ENCODE measurements at regions not wholly inside any gene's neighbourhood (a gene's known extent, or its start where the extent isn't known, plus 50 kb on each side); places are given as distances from the start of the nearest gene placed in this dataset.

- WGBS (ENCODE audit: insufficient coverage): 100% methylated on average over 3 of the region's 6 CpGs
- no peak overlapping the region for H3K4me3 Mint-ChIP-seq
- H3K4me1 Mint-ChIP-seq: no peaks in the 10 kb centered on the region
- no peak overlapping the region for H3K27ac Mint-ChIP-seq
- H3K9ac ChIP-seq (ENCODE audit: insufficient read depth, low read length, poor library complexity, severe bottlenecking): no peak overlapping the region
- intact Hi-C loops (cut with micrococcal nuclease): no loop called here
- H3K9me3 Mint-ChIP-seq: peaks cover 0 to 10% (median 0%) of the 10 kb centered on the region in 7 donors
- no peak overlapping the region for H3K27ac ChIP-seq (ENCODE audit: low read depth in 1 of 2, low read length in 2 of 2)
- H3K27me3 Mint-ChIP-seq (ENCODE audit: low read depth in 3 of 3): no peaks in the 10 kb centered on the region
- no peaks in the 10 kb centered on the region for H3K27me3 ChIP-seq (ENCODE audit: control insufficient read depth in 2 of 2, insufficient read depth in 2 of 2, low read length in 2 of 2)
- no peak overlapping the region for H3K4me3 ChIP-seq (replicated peaks in 1 of 3; ENCODE audit: low read depth in 2 of 3, low read length in 3 of 3)
- no peaks in the 10 kb centered on the region for H3K79me2 ChIP-seq (ENCODE audit: insufficient read depth, low read length)
- TF ChIP-seq, protein P1, sequence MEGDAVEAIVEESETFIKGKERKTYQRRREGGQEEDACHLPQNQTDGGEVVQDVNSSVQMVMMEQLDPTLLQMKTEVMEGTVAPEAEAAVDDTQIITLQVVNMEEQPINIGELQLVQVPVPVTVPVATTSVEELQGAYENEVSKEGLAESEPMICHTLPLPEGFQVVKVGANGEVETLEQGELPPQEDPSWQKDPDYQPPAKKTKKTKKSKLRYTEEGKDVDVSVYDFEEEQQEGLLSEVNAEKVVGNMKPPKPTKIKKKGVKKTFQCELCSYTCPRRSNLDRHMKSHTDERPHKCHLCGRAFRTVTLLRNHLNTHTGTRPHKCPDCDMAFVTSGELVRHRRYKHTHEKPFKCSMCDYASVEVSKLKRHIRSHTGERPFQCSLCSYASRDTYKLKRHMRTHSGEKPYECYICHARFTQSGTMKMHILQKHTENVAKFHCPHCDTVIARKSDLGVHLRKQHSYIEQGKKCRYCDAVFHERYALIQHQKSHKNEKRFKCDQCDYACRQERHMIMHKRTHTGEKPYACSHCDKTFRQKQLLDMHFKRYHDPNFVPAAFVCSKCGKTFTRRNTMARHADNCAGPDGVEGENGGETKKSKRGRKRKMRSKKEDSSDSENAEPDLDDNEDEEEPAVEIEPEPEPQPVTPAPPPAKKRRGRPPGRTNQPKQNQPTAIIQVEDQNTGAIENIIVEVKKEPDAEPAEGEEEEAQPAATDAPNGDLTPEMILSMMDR (IDR thresholded peaks at IDR 0.05): no peak
- no peak for DNase-seq
- no peak overlapping the region for H3K4me2 ChIP-seq (replicated peaks; ENCODE audit: extremely low read depth, low read length, poor library complexity, severe bottlenecking)
- no peaks in the 10 kb centered on the region for H3K4me1 ChIP-seq (ENCODE audit: control insufficient read depth in 1 of 2, insufficient read depth in 2 of 2, low read length in 2 of 2)
- H2AFZ ChIP-seq (ENCODE audit: insufficient read depth, low read depth, low read length, poor library complexity, severe bottlenecking): no peak overlapping the region
- H3K36me3 ChIP-seq (replicated peaks in 1 of 2; ENCODE audit: control insufficient read depth in 1 of 2, insufficient read depth in 2 of 2, low read length in 2 of 2): no peaks in the 10 kb centered on the region
- no peaks in the 10 kb centered on the region for H3K36me3 Mint-ChIP-seq
- no peaks in the 10 kb centered on the region for H4K20me1 ChIP-seq (ENCODE audit: insufficient read depth, low read length)
- peaks cover 0 to 3% of the 10 kb centered on the region in 2 donors for H3K9me3 ChIP-seq (replicated peaks in 1 of 2; ENCODE audit: control insufficient read depth in 1 of 2, insufficient read depth in 1 of 2, low read length in 2 of 2)
These were observed 489.8 kb downstream of the PABPC4L start for GRCh38 chr4:133711817-133712216.

- DNase-seq: no peak
- H3K9ac ChIP-seq (ENCODE audit: insufficient read depth, low read length, poor library complexity, severe bottlenecking): no peak overlapping the region
- WGBS (ENCODE audit: insufficient coverage): no CpG with 5 or more reads among the region's 2 CpGs
- H3K36me3 Mint-ChIP-seq: no peaks in the 10 kb centered on the region
- peaks cover 0 to 5% of the 10 kb centered on the region in 2 donors for H3K9me3 ChIP-seq (replicated peaks in 1 of 2; ENCODE audit: control insufficient read depth in 1 of 2, insufficient read depth in 1 of 2, low read length in 2 of 2)
- no peak overlapping the region for H3K4me2 ChIP-seq (replicated peaks; ENCODE audit: extremely low read depth, low read length, poor library complexity, severe bottlenecking)
- no peaks in the 10 kb centered on the region for H3K79me2 ChIP-seq (ENCODE audit: insufficient read depth, low read length)
- H3K27me3 Mint-ChIP-seq (ENCODE audit: low read depth in 3 of 3): no peaks in the 10 kb centered on the region
- H2AFZ ChIP-seq (ENCODE audit: insufficient read depth, low read depth, low read length, poor library complexity, severe bottlenecking): no peak overlapping the region
- H3K4me1 Mint-ChIP-seq: no peaks in the 10 kb centered on the region
- H3K27ac Mint-ChIP-seq: no peak overlapping the region
- TF ChIP-seq, protein P1 (IDR thresholded peaks at IDR 0.05): no peak
- no peaks in the 10 kb centered on the region for H3K27me3 ChIP-seq (ENCODE audit: control insufficient read depth in 2 of 2, insufficient read depth in 2 of 2, low read length in 2 of 2)
- no peak overlapping the region for H3K27ac ChIP-seq (ENCODE audit: low read depth in 1 of 2, low read length in 2 of 2)
- H3K9me3 Mint-ChIP-seq: peaks cover 0 to 6% (median 4%) of the 10 kb centered on the region in 7 donors
- intact Hi-C loops (cut with micrococcal nuclease): no loop called here
- H3K36me3 ChIP-seq (replicated peaks in 1 of 2; ENCODE audit: control insufficient read depth in 1 of 2, insufficient read depth in 2 of 2, low read length in 2 of 2): no peaks in the 10 kb centered on the region
- no peaks in the 10 kb centered on the region for H3K4me1 ChIP-seq (ENCODE audit: control insufficient read depth in 1 of 2, insufficient read depth in 2 of 2, low read length in 2 of 2)
- H4K20me1 ChIP-seq (ENCODE audit: insufficient read depth, low read length): no peaks in the 10 kb centered on the region
- no peak overlapping the region for H3K4me3 Mint-ChIP-seq
- no peak overlapping the region for H3K4me3 ChIP-seq (replicated peaks in 1 of 3; ENCODE audit: low read depth in 2 of 3, low read length in 3 of 3)
These were observed 507.2 kb downstream of the PABPC4L start for GRCh38 chr4:133694416-133694815.
